H1 (cell line): ENCODE measurements at regions not wholly inside any gene's neighbourhood (a gene's known extent, or its start where the extent isn't known, plus 50 kb on each side); places are given as distances from the start of the nearest gene placed in this dataset.

Experiments
- CEBPB ChIP-seq: IDR thresholded peaks from 2 replicates; pipeline ENCODE4 v1.6.1; 2012; ENCODE audit warnings: low read depth, low read length
- CREB1 ChIP-seq: IDR thresholded peaks from 2 replicates; pipeline ENCODE4 v1.6.1; 2012; ENCODE audit warnings: inconsistent platforms
- EZH2 ChIP-seq: fragments of 200-600 bp; sonication (generic); IDR thresholded peaks from 2 replicates; pipeline ENCODE4 v1.7.1; 2012; ENCODE audit warnings: low read depth, mild to moderate bottlenecking, moderate library complexity, low read length, inconsistent platforms; ENCODE audit not compliant: severe bottlenecking
- FOSL1 ChIP-seq: IDR thresholded peaks from 2 replicates; pipeline ENCODE4 v1.6.1; 2011; ENCODE audit warnings: mild to moderate bottlenecking, low read depth, low read length, moderate library complexity; ENCODE audit not compliant: insufficient read depth
- GABPA ChIP-seq: IDR thresholded peaks from 2 replicates; pipeline ENCODE4 v1.6.1; 2011; ENCODE audit warnings: mild to moderate bottlenecking, low read length, moderate library complexity, borderline replicate concordance; ENCODE audit not compliant: insufficient read depth
- JUN ChIP-seq: IDR thresholded peaks from 2 replicates; pipeline ENCODE4 v1.6.1; 2011; ENCODE audit warnings: low read depth, mild to moderate bottlenecking, improper control_type of control experiment, low read length
- NANOG ChIP-seq: IDR thresholded peaks from 2 replicates; pipeline ENCODE4 v1.6.1; 2011; ENCODE audit warnings: low read length, low read depth, mild to moderate bottlenecking, inconsistent platforms; ENCODE audit not compliant: insufficient read depth, poor library complexity, severe bottlenecking
- POLR2A ChIP-seq, 2 experiments: IDR thresholded peaks; 1 replicate in 1 of 2; 2 replicates in 1 of 2; pipeline ENCODE4 v1.6.1; 2011; ENCODE audit warnings: low read depth in 2 of 2, low read length in 2 of 2, mild to moderate bottlenecking in 2 of 2; ENCODE audit errors: control extremely low read depth in 1 of 2
- POLR2AphosphoS5 ChIP-seq: IDR thresholded peaks from 2 replicates; pipeline ENCODE4 v1.6.1; 2011; ENCODE audit warnings: low read depth, low read length
- SP4 ChIP-seq: IDR thresholded peaks from 2 replicates; pipeline ENCODE4 v1.6.1; 2012; ENCODE audit warnings: low read length, inconsistent platforms
- TAF1 ChIP-seq: IDR thresholded peaks from 2 replicates; pipeline ENCODE4 v1.6.1; 2011; ENCODE audit warnings: mild to moderate bottlenecking, low read depth, low read length
- TF ChIP-seq, protein P1 (sequence below), 3 experiments: IDR thresholded peaks; 1 replicate in 2 of 3; 2 replicates in 1 of 3; pipeline versions ENCODE4 v1.5.1 to v1.6.1; 2011; ENCODE audit warnings: low read length in 3 of 3, mild to moderate bottlenecking in 3 of 3, inconsistent platforms in 2 of 3, low read depth in 1 of 3, moderate library complexity in 1 of 3; ENCODE audit not compliant: insufficient read depth in 1 of 3; ENCODE audit errors: control extremely low read depth in 1 of 3
- TF ChIP-seq, protein P2 (sequence below): IDR thresholded peaks from 2 replicates; pipeline ENCODE4 v1.6.1; 2012; ENCODE audit warnings: inconsistent platforms

DNA sequence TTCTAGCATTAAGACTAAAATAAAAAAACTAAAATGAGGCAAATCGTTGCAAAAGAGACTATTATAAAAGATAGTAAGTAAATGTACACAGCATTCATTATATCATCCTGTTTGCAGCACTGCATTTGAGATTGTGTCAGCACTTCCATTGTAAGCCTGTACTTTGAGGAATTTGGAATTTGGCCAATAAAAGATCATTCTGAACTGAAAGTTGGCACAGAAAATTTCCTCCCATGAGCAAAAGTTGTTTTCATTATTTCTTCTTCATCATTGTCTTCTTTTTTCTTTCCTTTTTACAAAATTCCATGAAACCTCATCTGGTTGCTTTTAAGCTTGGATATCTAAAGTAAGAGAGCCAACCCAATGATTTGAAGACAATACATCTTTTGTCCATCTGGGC, 199.3 kb upstream of the ADAMTSL1 start:
- TF ChIP-seq EZH2 (no peak), TAF1 (no peak), POLR2A (IDR thresholded peaks at IDR 0.05; ENCODE audit: control extremely low read depth in 1 of 2, low read depth in 2 of 2, low read length in 2 of 2) (no peak), POLR2AphosphoS5 (no peak), SP4 (no peak), GABPA (no peak), CEBPB (no peak), CREB1 (no peak), FOSL1 (no peak), NANOG (no peak), JUN (no peak)
- TF ChIP-seq, protein P1, sequence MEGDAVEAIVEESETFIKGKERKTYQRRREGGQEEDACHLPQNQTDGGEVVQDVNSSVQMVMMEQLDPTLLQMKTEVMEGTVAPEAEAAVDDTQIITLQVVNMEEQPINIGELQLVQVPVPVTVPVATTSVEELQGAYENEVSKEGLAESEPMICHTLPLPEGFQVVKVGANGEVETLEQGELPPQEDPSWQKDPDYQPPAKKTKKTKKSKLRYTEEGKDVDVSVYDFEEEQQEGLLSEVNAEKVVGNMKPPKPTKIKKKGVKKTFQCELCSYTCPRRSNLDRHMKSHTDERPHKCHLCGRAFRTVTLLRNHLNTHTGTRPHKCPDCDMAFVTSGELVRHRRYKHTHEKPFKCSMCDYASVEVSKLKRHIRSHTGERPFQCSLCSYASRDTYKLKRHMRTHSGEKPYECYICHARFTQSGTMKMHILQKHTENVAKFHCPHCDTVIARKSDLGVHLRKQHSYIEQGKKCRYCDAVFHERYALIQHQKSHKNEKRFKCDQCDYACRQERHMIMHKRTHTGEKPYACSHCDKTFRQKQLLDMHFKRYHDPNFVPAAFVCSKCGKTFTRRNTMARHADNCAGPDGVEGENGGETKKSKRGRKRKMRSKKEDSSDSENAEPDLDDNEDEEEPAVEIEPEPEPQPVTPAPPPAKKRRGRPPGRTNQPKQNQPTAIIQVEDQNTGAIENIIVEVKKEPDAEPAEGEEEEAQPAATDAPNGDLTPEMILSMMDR (IDR thresholded peaks at IDR 0.05; ENCODE audit: control extremely low read depth in 1 of 3, insufficient read depth in 1 of 3, low read depth in 1 of 3, low read length in 3 of 3), result no peak
- TF ChIP-seq, protein P2, sequence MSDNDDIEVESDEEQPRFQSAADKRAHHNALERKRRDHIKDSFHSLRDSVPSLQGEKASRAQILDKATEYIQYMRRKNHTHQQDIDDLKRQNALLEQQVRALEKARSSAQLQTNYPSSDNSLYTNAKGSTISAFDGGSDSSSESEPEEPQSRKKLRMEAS, result no peak
